ENCODE measurements at regions not wholly inside any gene's neighbourhood (a gene's known extent, or its start where the extent isn't known, plus 50 kb on each side); places are given as distances from the start of the nearest gene placed in this dataset.

DNA sequence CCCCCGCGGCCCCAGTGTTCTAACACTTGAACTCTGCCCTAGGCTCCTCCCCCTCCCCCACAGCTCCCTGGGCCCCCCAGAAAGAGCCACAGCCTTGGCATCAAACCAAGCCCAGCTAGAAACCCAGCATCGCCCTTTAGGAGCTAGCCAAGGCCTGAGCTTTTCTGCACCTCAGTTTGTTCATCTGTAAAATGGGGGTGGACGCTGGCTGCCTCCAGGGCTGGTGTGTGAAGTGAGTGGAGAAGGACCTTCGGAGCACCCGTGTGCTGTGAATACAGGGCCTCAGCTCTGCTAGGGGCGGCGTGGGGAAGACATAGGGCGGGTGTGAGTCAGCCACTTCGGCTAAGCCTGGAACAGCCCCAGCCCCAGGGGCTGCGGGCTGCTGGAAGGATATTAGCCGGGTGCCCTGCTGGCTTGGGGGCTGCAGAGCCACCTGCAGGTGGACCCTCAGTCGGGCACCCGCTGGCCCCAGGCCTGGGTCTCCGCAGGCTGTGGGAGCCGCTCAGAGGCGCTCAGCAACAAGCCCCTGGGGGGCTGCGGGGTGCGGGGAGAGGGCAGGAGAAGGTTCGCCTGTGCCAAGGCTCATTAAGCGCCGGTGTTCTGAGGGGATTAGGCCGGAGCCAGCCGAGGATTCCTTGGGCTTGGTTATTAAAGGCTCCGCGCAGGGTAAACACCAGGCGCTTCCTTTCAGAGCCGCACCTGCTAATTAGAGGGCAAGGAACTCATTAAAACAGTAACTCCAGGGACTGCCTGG lies 217.0 kb upstream of the CIBAR2 start:
- Histone ChIP-seq H4K20me1 (ENCODE audit: insufficient read depth, low read length) (no peaks in the 10 kb centered on the region), H3K4me1 (ENCODE audit: control insufficient read depth in 1 of 2, insufficient read depth in 2 of 2, low read length in 2 of 2) (peaks cover 6 to 7% of the 10 kb centered on the region in 2 donors), H3K27ac (ENCODE audit: low read depth in 1 of 2, low read length in 2 of 2) (no peak overlapping the region), H3K9me3 (replicated peaks in 1 of 2; ENCODE audit: control insufficient read depth in 1 of 2, insufficient read depth in 1 of 2, low read length in 2 of 2) (peaks cover 6 to 9% of the 10 kb centered on the region in 2 donors), H3K9ac (ENCODE audit: insufficient read depth, low read length, poor library complexity, severe bottlenecking) (no peak overlapping the region), H3K4me2 (replicated peaks; ENCODE audit: extremely low read depth, low read length, poor library complexity, severe bottlenecking) (no peak overlapping the region), H3K4me3 (replicated peaks in 1 of 3; ENCODE audit: low read depth in 2 of 3, low read length in 3 of 3) (no peak overlapping the region), H3K79me2 (ENCODE audit: insufficient read depth, low read length) (no peaks in the 10 kb centered on the region), H3K36me3 (replicated peaks in 1 of 2; ENCODE audit: control insufficient read depth in 1 of 2, insufficient read depth in 2 of 2, low read length in 2 of 2) (no peaks in the 10 kb centered on the region), H3K27me3 (ENCODE audit: control insufficient read depth in 2 of 2, insufficient read depth in 2 of 2, low read length in 2 of 2) (peaks cover 18 to 34% of the 10 kb centered on the region in 2 donors), H2AFZ (ENCODE audit: insufficient read depth, low read depth, low read length, poor library complexity, severe bottlenecking) (no peak overlapping the region)
- Mint-ChIP-seq H3K36me3 (peaks cover 0 to 2% of the 10 kb centered on the region in 2 donors), H3K9me3 (peaks cover 0 to 14% (median 11%) of the 10 kb centered on the region in 7 donors), H3K27me3 (ENCODE audit: low read depth in 3 of 3) (peaks cover 44 to 50% (median 49%) of the 10 kb centered on the region in 3 donors), H3K4me1 (peaks cover 14% of the 10 kb centered on the region), H3K4me3 (peak overlapping the region in 1 of 2 donors; percentile 68), H3K27ac (peak overlapping the region in 1 of 7 donors; percentile 60)
- intact Hi-C loops (cut with micrococcal nuclease) = no loop called here
- WGBS (ENCODE audit: insufficient coverage) = 38% methylated on average over 25 of the region's 28 CpGs
- TF ChIP-seq, protein P1, sequence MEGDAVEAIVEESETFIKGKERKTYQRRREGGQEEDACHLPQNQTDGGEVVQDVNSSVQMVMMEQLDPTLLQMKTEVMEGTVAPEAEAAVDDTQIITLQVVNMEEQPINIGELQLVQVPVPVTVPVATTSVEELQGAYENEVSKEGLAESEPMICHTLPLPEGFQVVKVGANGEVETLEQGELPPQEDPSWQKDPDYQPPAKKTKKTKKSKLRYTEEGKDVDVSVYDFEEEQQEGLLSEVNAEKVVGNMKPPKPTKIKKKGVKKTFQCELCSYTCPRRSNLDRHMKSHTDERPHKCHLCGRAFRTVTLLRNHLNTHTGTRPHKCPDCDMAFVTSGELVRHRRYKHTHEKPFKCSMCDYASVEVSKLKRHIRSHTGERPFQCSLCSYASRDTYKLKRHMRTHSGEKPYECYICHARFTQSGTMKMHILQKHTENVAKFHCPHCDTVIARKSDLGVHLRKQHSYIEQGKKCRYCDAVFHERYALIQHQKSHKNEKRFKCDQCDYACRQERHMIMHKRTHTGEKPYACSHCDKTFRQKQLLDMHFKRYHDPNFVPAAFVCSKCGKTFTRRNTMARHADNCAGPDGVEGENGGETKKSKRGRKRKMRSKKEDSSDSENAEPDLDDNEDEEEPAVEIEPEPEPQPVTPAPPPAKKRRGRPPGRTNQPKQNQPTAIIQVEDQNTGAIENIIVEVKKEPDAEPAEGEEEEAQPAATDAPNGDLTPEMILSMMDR (IDR thresholded peaks at IDR 0.05) = no peak
- DNase-seq = no peak

DNA sequence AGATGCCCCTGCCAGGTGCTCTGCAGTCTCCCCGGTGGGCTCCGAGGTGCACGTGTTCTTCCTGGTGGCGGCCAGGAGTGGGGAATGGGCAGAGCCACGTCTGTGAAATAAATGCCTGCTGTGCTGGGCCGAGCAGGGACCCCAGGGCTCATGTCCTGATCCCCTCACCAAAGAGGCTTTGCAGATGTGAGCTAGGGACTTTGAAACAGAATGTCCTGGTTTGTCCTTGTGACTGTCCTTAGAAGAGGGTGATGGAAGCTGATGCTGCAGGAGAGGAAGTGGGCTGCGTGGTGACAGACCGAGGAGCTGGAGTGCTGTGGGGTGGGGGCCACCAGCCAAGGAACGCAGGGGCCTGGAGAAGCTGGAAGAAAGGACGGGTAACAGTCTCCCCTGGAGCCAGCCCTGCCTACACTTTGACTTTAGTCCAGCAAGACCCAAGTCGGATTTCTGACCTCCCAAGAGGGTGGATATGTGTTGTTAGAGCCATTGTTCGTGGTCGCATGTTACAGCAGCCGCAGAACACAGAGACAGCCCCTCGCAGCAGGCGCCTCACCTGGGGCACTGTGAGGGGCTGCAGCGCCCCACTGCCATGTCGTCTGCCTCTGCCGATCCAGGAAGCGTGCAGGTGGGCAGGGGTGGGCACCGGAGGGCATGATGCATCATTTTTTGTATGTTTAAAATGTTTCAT lies 217.9 kb upstream of the CIBAR2 start:
- H3K4me3 Mint-ChIP-seq = peak overlapping the region in 1 of 2 donors; percentile 56

More for the DNA sequence above, 217.9 kb upstream of the CIBAR2 start:
- Histone ChIP-seq H3K36me3 (replicated peaks in 1 of 2; ENCODE audit: control insufficient read depth in 1 of 2, insufficient read depth in 2 of 2, low read length in 2 of 2) (no peaks in the 10 kb centered on the region), H3K27me3 (ENCODE audit: control insufficient read depth in 2 of 2, insufficient read depth in 2 of 2, low read length in 2 of 2) (peaks cover 18 to 41% of the 10 kb centered on the region in 2 donors), H4K20me1 (ENCODE audit: insufficient read depth, low read length) (no peaks in the 10 kb centered on the region), H3K4me2 (replicated peaks; ENCODE audit: extremely low read depth, low read length, poor library complexity, severe bottlenecking) (no peak overlapping the region), H2AFZ (ENCODE audit: insufficient read depth, low read depth, low read length, poor library complexity, severe bottlenecking) (no peak overlapping the region), H3K79me2 (ENCODE audit: insufficient read depth, low read length) (no peaks in the 10 kb centered on the region), H3K27ac (ENCODE audit: low read depth in 1 of 2, low read length in 2 of 2) (no peak overlapping the region), H3K9ac (ENCODE audit: insufficient read depth, low read length, poor library complexity, severe bottlenecking) (no peak overlapping the region), H3K4me1 (ENCODE audit: control insufficient read depth in 1 of 2, insufficient read depth in 2 of 2, low read length in 2 of 2) (peaks cover 9 to 10% of the 10 kb centered on the region in 2 donors), H3K9me3 (replicated peaks in 1 of 2; ENCODE audit: control insufficient read depth in 1 of 2, insufficient read depth in 1 of 2, low read length in 2 of 2) (peaks cover 6 to 9% of the 10 kb centered on the region in 2 donors), H3K4me3 (replicated peaks in 1 of 3; ENCODE audit: low read depth in 2 of 3, low read length in 3 of 3) (no peak overlapping the region)
- peaks cover 0 to 14% (median 12%) of the 10 kb centered on the region in 7 donors for H3K9me3 Mint-ChIP-seq
- peak overlapping the region in 1 of 7 donors; percentile 9 for H3K27ac Mint-ChIP-seq
- intact Hi-C loops (cut with micrococcal nuclease) = loop anchor here (2.0 to 5.0 kb wide), 2 partner anchors 27 to 33 kb away; no protein-coding TSS in a partner anchor
- peaks cover 21% of the 10 kb centered on the region for H3K4me1 Mint-ChIP-seq
- H3K27me3 Mint-ChIP-seq (ENCODE audit: low read depth in 3 of 3) = peaks cover 44 to 58% (median 58%) of the 10 kb centered on the region in 3 donors
- TF ChIP-seq, protein P1 (IDR thresholded peaks at IDR 0.05) = no peak
- DNase-seq = no peak
- WGBS (ENCODE audit: insufficient coverage) = 21% methylated on average over 15 of the region's 21 CpGs
- peaks cover 0 to 2% of the 10 kb centered on the region in 2 donors for H3K36me3 Mint-ChIP-seq

Data from CD14-positive monocyte (primary cell).